OCI-LY7 (cell line): ENCODE measurements at regions not wholly inside any gene's neighbourhood (a gene's known extent, or its start where the extent isn't known, plus 50 kb on each side); places are given as distances from the start of the nearest gene placed in this dataset.

Experiments used
- BruUV-seq: library from RNA; stranded (reverse); fragments of 400-500 nt; replicated peaks from 2 replicates; lab custom pipeline; 2021; lab: Mats Ljungman, UMichigan
- CTCF ChIA-PET: fragments of 300-600 bp; sonication (Branson Sonifier 250); formaldehyde crosslinking; loops from one replicate; lab custom pipeline; 2022; ENCODE audit warnings: antibody characterized with exemption; ENCODE audit not compliant: unreplicated experiment; lab: Charles Lee
- POLR2A ChIA-PET: fragments of 300-600 bp; sonication (Branson Sonifier 250); formaldehyde crosslinking; loops from one replicate; lab custom pipeline; 2022; ENCODE audit warnings: antibody characterized with exemption; lab: Charles Lee
- DNase-seq: peaks from one replicate; pipeline ENCODE4 v3.0.0-alpha.2; 2015; ENCODE audit warnings: low spot score
- H2AFZ ChIP-seq: fragments of 200-600 bp; sonication (generic), shearing (Covaris generic); 2 replicates; pipeline ENCODE4 v1.6.1; 2014; ENCODE audit warnings: mild to moderate bottlenecking, antibody characterized with exemption, low read length, moderate library complexity
- H3K27ac ChIP-seq: fragments of 200-600 bp; sonication (generic); 2 replicates; pipeline ENCODE4 v1.5.1; 2014; ENCODE audit warnings: mixed run types, low read depth, mild to moderate bottlenecking, moderate library complexity, low read length, inconsistent platforms; ENCODE audit not compliant: poor library complexity, severe bottlenecking
- H3K36me3 ChIP-seq: fragments of 200-600 bp; sonication (generic); 2 replicates; pipeline ENCODE4 v1.6.1; 2014; ENCODE audit warnings: mild to moderate bottlenecking, antibody characterized with exemption, low read length, moderate library complexity, mixed read lengths; ENCODE audit not compliant: insufficient read depth
- H3K4me1 ChIP-seq: fragments of 200-600 bp; sonication (generic); 2 replicates; pipeline ENCODE4 v1.5.1; 2014; ENCODE audit warnings: mild to moderate bottlenecking, low read length; ENCODE audit not compliant: insufficient read depth, poor library complexity, severe bottlenecking
- H3K4me2 ChIP-seq: fragments of 200-600 bp; sonication (generic); 2 replicates; pipeline ENCODE4 v1.6.1; 2014; ENCODE audit warnings: mild to moderate bottlenecking, low read length
- H3K4me3 ChIP-seq: fragments of 200-600 bp; sonication (generic); 2 replicates; pipeline ENCODE4 v1.5.1; 2014; ENCODE audit warnings: mild to moderate bottlenecking, low read depth, low read length; ENCODE audit not compliant: poor library complexity, severe bottlenecking
- H3K79me2 ChIP-seq: fragments of 200-600 bp; sonication (generic); 2 replicates; pipeline ENCODE4 v1.6.1; 2016; ENCODE audit warnings: low read depth, mild to moderate bottlenecking, low read length, moderate library complexity, mixed read lengths; ENCODE audit not compliant: insufficient read depth
- H3K9me2 ChIP-seq: fragments of 200-600 bp; sonication (generic); 2 replicates; pipeline ENCODE4 v1.6.1; 2016; ENCODE audit warnings: mild to moderate bottlenecking, low read length, mixed read lengths; ENCODE audit not compliant: insufficient read depth
- H3K9me3 ChIP-seq: fragments of 200-600 bp; sonication (generic); 2 replicates; pipeline ENCODE4 v1.6.1; 2014; ENCODE audit warnings: mild to moderate bottlenecking, mixed run types, low read length, mixed read lengths
- H4K20me1 ChIP-seq: fragments of 200-600 bp; sonication (generic); 2 replicates; pipeline ENCODE4 v1.6.1; 2014; ENCODE audit warnings: mild to moderate bottlenecking, antibody characterized with exemption, low read length, moderate library complexity, mixed read lengths; ENCODE audit not compliant: insufficient read depth
- CTCF ChIP-seq: fragments of 200-600 bp; sonication (generic); conservative IDR thresholded peaks from 2 replicates; pipeline ENCODE4 v1.5.1; 2014; ENCODE audit warnings: mild to moderate bottlenecking, antibody characterized with exemption, low read length, moderate library complexity, mixed read lengths
- EZH2phosphoT487 ChIP-seq: fragments of 200-600 bp; sonication (generic); IDR thresholded peaks from 2 replicates; pipeline ENCODE4 v1.6.1; 2018; ENCODE audit warnings: low read depth, borderline replicate concordance, mild to moderate bottlenecking, mixed run types, antibody characterized with exemption, low read length, moderate library complexity, mixed read lengths
- intact Hi-C: fragments of 100-400 bp; cut with micrococcal nuclease; formaldehyde crosslinking; loops from one replicate; pipeline ENCODE4 v1.10.0; 2022; ENCODE audit not compliant: unreplicated experiment

DNA sequence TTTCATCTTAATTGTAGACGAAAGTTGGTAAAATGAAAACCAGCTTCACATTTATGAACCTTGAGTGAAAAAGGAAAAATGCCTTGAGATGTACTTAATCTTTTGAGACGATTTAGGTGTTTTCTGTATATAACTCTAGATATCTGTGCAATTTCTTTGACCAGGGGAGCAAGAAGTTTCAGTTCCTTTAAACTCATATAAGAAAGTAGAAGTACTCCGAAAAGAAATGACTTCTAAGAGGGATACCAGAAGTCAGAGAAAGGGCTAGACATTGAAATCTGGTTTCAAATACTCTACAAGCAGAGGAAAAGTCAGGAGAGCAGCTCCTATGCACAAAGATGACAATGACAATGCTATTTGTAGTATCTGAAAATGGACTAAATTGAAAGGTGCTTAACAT, 303.7 kb downstream of the BAMBI start:
- no peak overlapping the region for H3K27ac ChIP-seq
- ChIA-PET POLR2A (no interaction called here), CTCF (no interaction called here)
- H3K36me3 ChIP-seq = no peaks in the 10 kb centered on the region
- DNase-seq = peak; percentile 12
- H3K9me3 ChIP-seq = no peaks in the 10 kb centered on the region
- no peak overlapping the region for H2AFZ ChIP-seq
- H4K20me1 ChIP-seq = no peaks in the 10 kb centered on the region
- no peak overlapping the region for H3K4me2 ChIP-seq
- no peaks in the 10 kb centered on the region for H3K9me2 ChIP-seq
- H3K4me3 ChIP-seq = no peak overlapping the region
- no TSS peak for BruUV-seq
- intact Hi-C loops = no loop called here
- no peaks in the 10 kb centered on the region for H3K79me2 ChIP-seq
- no peak for TF ChIP-seq CTCF
- TF ChIP-seq EZH2phosphoT487 = no peak
- H3K4me1 ChIP-seq = no peaks in the 10 kb centered on the region

DNA sequence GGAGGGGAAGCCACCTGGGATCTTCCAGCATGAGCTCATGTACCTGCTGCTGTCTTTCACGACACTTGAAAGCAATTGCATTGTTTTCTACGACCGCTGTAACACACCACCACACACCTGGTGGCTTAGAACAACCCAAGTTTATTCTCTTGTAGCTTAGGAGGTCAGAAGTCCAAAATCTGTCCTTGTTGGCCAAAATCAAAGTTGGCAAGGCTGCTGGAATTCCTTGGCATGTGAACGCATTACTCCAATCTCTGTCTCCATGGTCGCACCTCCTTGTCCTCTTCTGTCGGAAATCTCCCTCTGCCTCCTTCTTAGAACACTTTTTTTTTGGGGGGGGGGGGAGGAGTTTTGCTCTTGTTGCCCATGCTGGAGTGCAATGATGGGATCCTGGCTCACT, 305.7 kb downstream of the BAMBI start:
- Histone ChIP-seq H4K20me1 (no peaks in the 10 kb centered on the region), H3K36me3 (no peaks in the 10 kb centered on the region), H3K79me2 (no peaks in the 10 kb centered on the region), H2AFZ (no peak overlapping the region), H3K4me1 (no peaks in the 10 kb centered on the region), H3K4me2 (no peak overlapping the region), H3K4me3 (no peak overlapping the region), H3K9me3 (no peaks in the 10 kb centered on the region), H3K9me2 (no peaks in the 10 kb centered on the region), H3K27ac (no peak overlapping the region)
- ChIA-PET CTCF (no interaction called here), POLR2A (no interaction called here)
- DNase-seq = no peak
- no peak for TF ChIP-seq EZH2phosphoT487
- no peak for TF ChIP-seq CTCF
- intact Hi-C loops = no loop called here
- no TSS peak for BruUV-seq

- no peak overlapping the region for H3K4me2 ChIP-seq
- no peaks in the 10 kb centered on the region for H3K9me2 ChIP-seq
- H4K20me1 ChIP-seq = no peaks in the 10 kb centered on the region
- no peaks in the 10 kb centered on the region for H3K9me3 ChIP-seq
- BruUV-seq = no TSS peak
- H3K4me3 ChIP-seq = no peak overlapping the region
- no peak overlapping the region for H3K27ac ChIP-seq
- H3K4me1 ChIP-seq = no peaks in the 10 kb centered on the region
- ChIA-PET CTCF (no interaction called here), POLR2A (no interaction called here)
- no peaks in the 10 kb centered on the region for H3K79me2 ChIP-seq
- TF ChIP-seq EZH2phosphoT487 (no peak), CTCF (no peak)
- no peaks in the 10 kb centered on the region for H3K36me3 ChIP-seq
- intact Hi-C loops = no loop called here
- DNase-seq = no peak
- H2AFZ ChIP-seq = no peak overlapping the region
These were observed 305.1 kb upstream of the LYZL1 start for GRCh38 chr10:28983799-28984198.
